Ovary (tissue), 3 donors: ENCODE measurements at regions not wholly inside any gene's neighbourhood (a gene's known extent, or its start where the extent isn't known, plus 50 kb on each side); places are given as distances from the start of the nearest gene placed in this dataset.
"Not testable (repeated sequence)": the region's sequence is repeated elsewhere in the genome, so short reads cannot be mapped to it uniquely, and the experiment has no call there.

ENCODE experiments used
- CTCF ChIP-seq, 3 donors: fragments of 450-650 bp in 2 of 3; fragments of 200-600 bp in 1 of 3; IDR thresholded peaks; one replicate each; pipeline versions ENCODE4 v1.5.1 to v1.8.0; 2016 to 2022; ENCODE audit warnings: antibody characterized with exemption in 3 of 3, mild to moderate bottlenecking in 1 of 3
- EP300 ChIP-seq: sonication (generic); formaldehyde crosslinking; IDR thresholded peaks from one replicate; pipeline ENCODE4 v1.6.1; 2017; ENCODE audit warnings: antibody characterized with exemption
- donor health status: DM: no; HTN: no; CAD: no.

GRCh38 chr7:150193866-150194265, 129.3 kb upstream of the LRRC61 start:
- TF ChIP-seq CTCF (IDR thresholded peaks at IDR 0.05); EP300: not testable (repeated sequence)
